T-helper 1 cell (primary cell): ENCODE measurements at regions not wholly inside any gene's neighbourhood (a gene's known extent, or its start where the extent isn't known, plus 50 kb on each side); places are given as distances from the start of the nearest gene placed in this dataset.
"Not testable (repeated sequence)": the region's sequence is repeated elsewhere in the genome, so short reads cannot be mapped to it uniquely, and the experiment has no call there.

Source experiments
- DNase-seq, 5 donors: peaks; one replicate each; pipeline ENCODE4 v3.0.0-alpha.2; 2012 to 2020

GRCh38 chr3:43236008-43236407, 50.3 kb upstream of the SNRK start:
- DNase-seq, result no peak

- DNase-seq, result no peak
Measured at GRCh38 chr3:43233062-43233461, 53.3 kb upstream of the SNRK start.

- no peak for DNase-seq
Measured at GRCh38 chr3:43231276-43232000, 54.9 kb upstream of the SNRK start.

GRCh38 chr3:43229865-43230264, 56.5 kb upstream of the SNRK start:
- DNase-seq, result not testable (repeated sequence)

GRCh38 chr3:43227685-43228084, 58.7 kb upstream of the SNRK start:
- not testable (repeated sequence) for DNase-seq

GRCh38 chr3:43224405-43225073, 61.8 kb upstream of the SNRK start:
- no peak for DNase-seq

- no peak for DNase-seq
Measured at GRCh38 chr3:43223670-43224364, 62.5 kb upstream of the SNRK start.

- DNase-seq, result no peak
Measured at GRCh38 chr3:43222590-43222989, 63.8 kb upstream of the SNRK start.

- DNase-seq, result no peak
Measured at GRCh38 chr3:43221076-43221475, 65.3 kb upstream of the SNRK start.

- no peak for DNase-seq
Measured at GRCh38 chr3:43219616-43220015, 66.7 kb upstream of the SNRK start.

GRCh38 chr3:43218921-43219320, 67.4 kb upstream of the SNRK start:
- DNase-seq, result no peak

- no peak for DNase-seq
Measured at GRCh38 chr3:43218156-43218555, 68.2 kb upstream of the SNRK start.

GRCh38 chr3:43217633-43218032, 68.7 kb upstream of the SNRK start:
- DNase-seq, result no peak

- DNase-seq, result no peak
Measured at GRCh38 chr3:43217206-43217605, 69.1 kb upstream of the SNRK start.

- no peak for DNase-seq
Measured at GRCh38 chr3:43215663-43216275, 70.6 kb upstream of the SNRK start.

- no peak for DNase-seq
Measured at GRCh38 chr3:43215138-43215537, 71.2 kb upstream of the SNRK start.

GRCh38 chr3:43214616-43215015, 71.7 kb upstream of the SNRK start:
- DNase-seq, result no peak

- no peak for DNase-seq
Measured at GRCh38 chr3:43213631-43214030, 72.7 kb upstream of the SNRK start.

- DNase-seq, result no peak
Measured at GRCh38 chr3:43212914-43213611, 73.3 kb upstream of the SNRK start.

- no peak for DNase-seq
Measured at GRCh38 chr3:43211681-43212080, 74.7 kb upstream of the SNRK start.

GRCh38 chr3:43210049-43211027, 76.0 kb upstream of the SNRK start:
- no peak for DNase-seq
